GM10266 (cell line): ENCODE measurements at regions not wholly inside any gene's neighbourhood (a gene's known extent, or its start where the extent isn't known, plus 50 kb on each side); places are given as distances from the start of the nearest gene placed in this dataset.

Source experiments
- DNase-seq: peaks from one replicate; pipeline ENCODE4 v3.0.0; 2012; ENCODE audit errors: extremely low spot score
- CTCF ChIP-seq: IDR thresholded peaks from 2 replicates; pipeline ENCODE4 v1.5.1; 2012; ENCODE audit warnings: mild to moderate bottlenecking, low read depth; ENCODE audit not compliant: control insufficient read depth, insufficient read depth; ENCODE audit errors: missing control alignments

- DNase-seq = no peak
- no peak for TF ChIP-seq CTCF
These were observed 1211.9 kb downstream of the MRPL39 start for GRCh38 chr21:24395320-24395923.

GRCh38 chr21:24375201-24375600 is 1232.1 kb downstream of the MRPL39 start:
- DNase-seq = no peak
- peak; percentile 43 for TF ChIP-seq CTCF

GRCh38 chr21:24372506-24372905 is 1234.8 kb downstream of the MRPL39 start:
- DNase-seq = no peak
- TF ChIP-seq CTCF = no peak

- DNase-seq = no peak
- TF ChIP-seq CTCF = no peak
These were observed 1237.5 kb downstream of the MRPL39 start for GRCh38 chr21:24369746-24370145.

GRCh38 chr21:24369278-24369677 is 1238.0 kb downstream of the MRPL39 start:
- no peak for TF ChIP-seq CTCF

GRCh38 chr21:24367936-24368335 is 1239.3 kb downstream of the MRPL39 start:
- TF ChIP-seq CTCF = no peak
- no peak for DNase-seq

More at GRCh38 chr21:24369278-24369677, 1238.0 kb downstream of the MRPL39 start:
- no peak for DNase-seq

GRCh38 chr21:24353492-24353891 is 1253.8 kb downstream of the MRPL39 start:
- no peak for DNase-seq
- no peak for TF ChIP-seq CTCF
